WTC11 (cell line): ENCODE measurements at regions not wholly inside any gene's neighbourhood (a gene's known extent, or its start where the extent isn't known, plus 50 kb on each side); places are given as distances from the start of the nearest gene placed in this dataset.

Experiments
- ATAC-seq: fragments of 200-7000 bp; cut with Tn5 transposase; 2 replicates; pipeline ENCODE4 v1.10.0; 2021; ENCODE audit warnings: mild to moderate bottlenecking, moderate library complexity
- CTCF ChIA-PET: fragments of 300-600 bp; sonication (Branson Sonifier 250); formaldehyde crosslinking; loops from one replicate; lab custom pipeline; 2021; ENCODE audit warnings: antibody characterized with exemption; lab: Charles Lee
- POLR2A ChIA-PET: fragments of 350-600 bp; sonication (Branson Sonifier 250); formaldehyde crosslinking; loops from one replicate; lab custom pipeline; 2021; ENCODE audit warnings: antibody characterized with exemption; lab: Charles Lee
- DNase-seq: peaks from one replicate; pipeline ENCODE4 v3.0.0; 2021; ENCODE audit warnings: low spot score
- H3K27ac Mint-ChIP-seq: 2 replicates; pipeline ENCODE4 v1.8.0; 2021; ENCODE audit warnings: mixed read lengths
- H3K27me3 Mint-ChIP-seq: 2 replicates; pipeline ENCODE4 v1.8.0; 2021; ENCODE audit warnings: low read depth, mild to moderate bottlenecking, moderate library complexity, mixed read lengths
- H3K36me3 Mint-ChIP-seq: 2 replicates; pipeline ENCODE4 v1.8.0; 2021; ENCODE audit warnings: mixed read lengths
- H3K4me1 Mint-ChIP-seq: 2 replicates; pipeline ENCODE4 v1.8.0; 2022; ENCODE audit warnings: mixed read lengths
- H3K4me3 Mint-ChIP-seq: 2 replicates; pipeline ENCODE4 v1.8.0; 2021; ENCODE audit warnings: mild to moderate bottlenecking, moderate library complexity, mixed read lengths
- H3K9me3 Mint-ChIP-seq: 2 replicates; pipeline ENCODE4 v1.8.0; 2021; ENCODE audit warnings: mixed read lengths
- ATF1 ChIP-seq: sonication (generic); formaldehyde crosslinking; IDR thresholded peaks from 2 replicates; pipeline ENCODE4 v1.8.1; 2023; ENCODE audit warnings: mild to moderate bottlenecking, moderate library complexity, missing genetic modification reagents
- CREM ChIP-seq: sonication (generic); formaldehyde crosslinking; IDR thresholded peaks from 2 replicates; pipeline ENCODE4 v1.8.1; 2022; ENCODE audit warnings: mild to moderate bottlenecking, missing genetic modification reagents, moderate library complexity
- ETV6 ChIP-seq: sonication (generic); formaldehyde crosslinking; IDR thresholded peaks from 2 replicates; pipeline ENCODE4 v1.8.1; 2022; ENCODE audit warnings: mild to moderate bottlenecking, missing genetic modification reagents
- GABPB1 ChIP-seq: sonication (generic); formaldehyde crosslinking; IDR thresholded peaks from 2 replicates; pipeline ENCODE4 v1.8.1; 2023; ENCODE audit warnings: mild to moderate bottlenecking, missing genetic modification reagents
- JAZF1 ChIP-seq: fragments of 250-450 bp; sonication (Bioruptor Pico); IDR thresholded peaks from 2 replicates; pipeline ENCODE4 v1.9.0; 2021; ENCODE audit warnings: moderate library complexity, mild to moderate bottlenecking, inconsistent platforms
- JUN ChIP-seq: sonication (generic); formaldehyde crosslinking; IDR thresholded peaks from 2 replicates; pipeline ENCODE4 v1.8.0; 2023; ENCODE audit warnings: mild to moderate bottlenecking, missing genetic modification reagents
- MXD4 ChIP-seq: fragments of 250-450 bp; sonication (Bioruptor Pico); IDR thresholded peaks from 2 replicates; pipeline ENCODE4 v1.8.0; 2021; ENCODE audit warnings: mild to moderate bottlenecking, moderate library complexity, borderline replicate concordance
- NR3C1 ChIP-seq: sonication (generic); formaldehyde crosslinking; conservative IDR thresholded peaks from 2 replicates; pipeline ENCODE4 v1.8.1; 2023; ENCODE audit warnings: low read depth, mild to moderate bottlenecking, missing genetic modification reagents
- SOX15 ChIP-seq: fragments of 250-450 bp; sonication (Bioruptor Pico); IDR thresholded peaks from 2 replicates; pipeline ENCODE4 v1.9.0; 2021; ENCODE audit warnings: mild to moderate bottlenecking
- TP53 ChIP-seq: sonication (generic); formaldehyde crosslinking; IDR thresholded peaks from 2 replicates; pipeline ENCODE4 v1.8.1; 2023; ENCODE audit warnings: mild to moderate bottlenecking, missing genetic modification reagents
- ZNF263 ChIP-seq: sonication (generic); formaldehyde crosslinking; IDR thresholded peaks from 2 replicates; pipeline ENCODE4 v1.8.1; 2022; ENCODE audit warnings: low read depth, mild to moderate bottlenecking, moderate library complexity, missing genetic modification reagents
- ZNF671 ChIP-seq: fragments of 250-450 bp; sonication (Bioruptor Pico); IDR thresholded peaks from 2 replicates; pipeline ENCODE4 v1.8.0; 2021; ENCODE audit warnings: mild to moderate bottlenecking
- TF ChIP-seq, protein P1 (sequence below): fragments of 250-450 bp; sonication (Bioruptor Pico); IDR thresholded peaks from 2 replicates; pipeline ENCODE4 v1.9.0; 2021; ENCODE audit warnings: mild to moderate bottlenecking, borderline replicate concordance
- TF ChIP-seq, protein P2 (sequence below): fragments of 250-450 bp; sonication (Bioruptor Pico); IDR thresholded peaks from 2 replicates; pipeline ENCODE4 v1.8.0; 2021; ENCODE audit warnings: mild to moderate bottlenecking
- TF ChIP-seq, protein P3 (sequence below): fragments of 250-450 bp; sonication (Bioruptor Pico); IDR thresholded peaks from 2 replicates; pipeline ENCODE4 v1.9.0; 2021; ENCODE audit warnings: mild to moderate bottlenecking
- TF ChIP-seq, protein P4 (sequence below): sonication (generic); formaldehyde crosslinking; IDR thresholded peaks from 2 replicates; pipeline ENCODE4 v1.8.1; 2022; ENCODE audit warnings: mild to moderate bottlenecking, moderate library complexity, missing genetic modification reagents
- TF ChIP-seq, protein P5 (sequence below): sonication (generic); formaldehyde crosslinking; conservative IDR thresholded peaks from 2 replicates; pipeline ENCODE4 v1.8.1; 2022; ENCODE audit warnings: mild to moderate bottlenecking, missing genetic modification reagents
- TF ChIP-seq, protein P6 (sequence below): fragments of 250-450 bp; sonication (Bioruptor Pico); IDR thresholded peaks from 2 replicates; pipeline ENCODE4 v1.9.0; 2021; ENCODE audit warnings: moderate library complexity, mild to moderate bottlenecking, inconsistent platforms, borderline replicate concordance
- TF ChIP-seq, protein P7 (sequence below): sonication (generic); formaldehyde crosslinking; IDR thresholded peaks from 2 replicates; pipeline ENCODE4 v1.8.0; 2023; ENCODE audit warnings: missing genetic modification reagents, mild to moderate bottlenecking, borderline replicate concordance
- TF ChIP-seq, protein P8 (sequence below): fragments of 200-600 bp; IDR thresholded peaks from 2 replicates; pipeline ENCODE4 v1.8.0; 2022; ENCODE audit warnings: antibody characterized with exemption

DNA sequence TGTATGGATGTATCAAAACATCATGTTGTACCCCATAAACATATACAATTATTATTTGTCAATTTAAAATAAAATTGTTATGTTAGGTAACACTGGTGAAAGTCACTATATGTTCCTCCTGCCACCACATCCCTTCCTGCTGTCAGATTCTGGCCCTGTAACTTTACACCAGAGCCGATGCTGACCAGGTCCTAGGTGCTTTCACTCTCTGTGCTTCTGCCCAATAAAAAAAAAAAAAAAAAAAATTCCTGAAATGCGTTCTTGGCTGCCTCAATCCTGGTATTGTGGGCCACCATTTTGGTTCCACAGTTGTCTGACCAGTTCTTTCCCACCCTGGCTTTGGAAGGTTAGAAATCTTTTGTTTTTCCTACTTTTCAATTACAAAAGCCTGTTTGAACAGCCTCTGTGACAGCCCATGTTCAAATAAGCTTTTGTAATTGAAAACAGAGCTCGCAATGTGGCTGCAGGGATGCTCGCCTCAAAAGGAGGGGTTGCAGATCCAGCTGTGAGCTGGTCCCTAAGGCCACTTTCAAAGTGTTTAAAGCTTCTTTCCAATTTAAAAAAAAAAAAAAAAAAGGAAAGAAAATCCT, 831.0 kb upstream of the EEF2KMT start (continued):
- TF ChIP-seq ZNF671, result no peak

DNA sequence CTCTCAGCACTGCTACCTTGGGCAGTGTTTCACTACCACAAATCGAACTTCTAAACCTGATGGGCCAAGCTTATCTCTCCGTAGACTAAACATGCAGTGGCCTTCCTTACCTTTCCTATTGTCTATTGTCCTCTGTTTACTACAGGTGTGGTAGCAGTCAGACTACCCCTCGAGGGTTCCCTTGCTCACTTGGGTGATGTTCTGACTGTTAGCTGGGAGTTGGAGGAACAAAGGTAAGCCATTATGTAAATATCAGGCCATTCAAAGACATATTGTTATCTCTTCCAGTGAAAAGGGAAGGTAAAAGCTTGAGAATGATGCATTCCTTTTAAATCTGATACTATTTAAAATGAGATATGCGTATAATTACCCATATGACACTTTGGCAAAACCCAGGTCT, 828.3 kb upstream of the EEF2KMT start:
- ATAC-seq (no peak), DNase-seq (no peak)
- H3K4me3 Mint-ChIP-seq, result no peak overlapping the region
- CTCF ChIA-PET, result no interaction called here
- peaks cover 68% of the 10 kb centered on the region for H3K36me3 Mint-ChIP-seq
- H3K27ac Mint-ChIP-seq, result no peak overlapping the region
- no peak for TF ChIP-seq JUN
- TF ChIP-seq, protein P1, sequence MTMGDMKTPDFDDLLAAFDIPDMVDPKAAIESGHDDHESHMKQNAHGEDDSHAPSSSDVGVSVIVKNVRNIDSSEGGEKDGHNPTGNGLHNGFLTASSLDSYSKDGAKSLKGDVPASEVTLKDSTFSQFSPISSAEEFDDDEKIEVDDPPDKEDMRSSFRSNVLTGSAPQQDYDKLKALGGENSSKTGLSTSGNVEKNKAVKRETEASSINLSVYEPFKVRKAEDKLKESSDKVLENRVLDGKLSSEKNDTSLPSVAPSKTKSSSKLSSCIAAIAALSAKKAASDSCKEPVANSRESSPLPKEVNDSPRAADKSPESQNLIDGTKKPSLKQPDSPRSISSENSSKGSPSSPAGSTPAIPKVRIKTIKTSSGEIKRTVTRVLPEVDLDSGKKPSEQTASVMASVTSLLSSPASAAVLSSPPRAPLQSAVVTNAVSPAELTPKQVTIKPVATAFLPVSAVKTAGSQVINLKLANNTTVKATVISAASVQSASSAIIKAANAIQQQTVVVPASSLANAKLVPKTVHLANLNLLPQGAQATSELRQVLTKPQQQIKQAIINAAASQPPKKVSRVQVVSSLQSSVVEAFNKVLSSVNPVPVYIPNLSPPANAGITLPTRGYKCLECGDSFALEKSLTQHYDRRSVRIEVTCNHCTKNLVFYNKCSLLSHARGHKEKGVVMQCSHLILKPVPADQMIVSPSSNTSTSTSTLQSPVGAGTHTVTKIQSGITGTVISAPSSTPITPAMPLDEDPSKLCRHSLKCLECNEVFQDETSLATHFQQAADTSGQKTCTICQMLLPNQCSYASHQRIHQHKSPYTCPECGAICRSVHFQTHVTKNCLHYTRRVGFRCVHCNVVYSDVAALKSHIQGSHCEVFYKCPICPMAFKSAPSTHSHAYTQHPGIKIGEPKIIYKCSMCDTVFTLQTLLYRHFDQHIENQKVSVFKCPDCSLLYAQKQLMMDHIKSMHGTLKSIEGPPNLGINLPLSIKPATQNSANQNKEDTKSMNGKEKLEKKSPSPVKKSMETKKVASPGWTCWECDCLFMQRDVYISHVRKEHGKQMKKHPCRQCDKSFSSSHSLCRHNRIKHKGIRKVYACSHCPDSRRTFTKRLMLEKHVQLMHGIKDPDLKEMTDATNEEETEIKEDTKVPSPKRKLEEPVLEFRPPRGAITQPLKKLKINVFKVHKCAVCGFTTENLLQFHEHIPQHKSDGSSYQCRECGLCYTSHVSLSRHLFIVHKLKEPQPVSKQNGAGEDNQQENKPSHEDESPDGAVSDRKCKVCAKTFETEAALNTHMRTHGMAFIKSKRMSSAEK (CRISPR knock-in tag), result no peak
- TF ChIP-seq CREM, result no peak
- TF ChIP-seq, protein P2, sequence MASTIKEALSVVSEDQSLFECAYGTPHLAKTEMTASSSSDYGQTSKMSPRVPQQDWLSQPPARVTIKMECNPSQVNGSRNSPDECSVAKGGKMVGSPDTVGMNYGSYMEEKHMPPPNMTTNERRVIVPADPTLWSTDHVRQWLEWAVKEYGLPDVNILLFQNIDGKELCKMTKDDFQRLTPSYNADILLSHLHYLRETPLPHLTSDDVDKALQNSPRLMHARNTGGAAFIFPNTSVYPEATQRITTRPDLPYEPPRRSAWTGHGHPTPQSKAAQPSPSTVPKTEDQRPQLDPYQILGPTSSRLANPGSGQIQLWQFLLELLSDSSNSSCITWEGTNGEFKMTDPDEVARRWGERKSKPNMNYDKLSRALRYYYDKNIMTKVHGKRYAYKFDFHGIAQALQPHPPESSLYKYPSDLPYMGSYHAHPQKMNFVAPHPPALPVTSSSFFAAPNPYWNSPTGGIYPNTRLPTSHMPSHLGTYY (CRISPR knock-in tag), result no peak
- no peak for TF ChIP-seq ZNF263 (CRISPR knock-in tag)
- TF ChIP-seq, protein P3, sequence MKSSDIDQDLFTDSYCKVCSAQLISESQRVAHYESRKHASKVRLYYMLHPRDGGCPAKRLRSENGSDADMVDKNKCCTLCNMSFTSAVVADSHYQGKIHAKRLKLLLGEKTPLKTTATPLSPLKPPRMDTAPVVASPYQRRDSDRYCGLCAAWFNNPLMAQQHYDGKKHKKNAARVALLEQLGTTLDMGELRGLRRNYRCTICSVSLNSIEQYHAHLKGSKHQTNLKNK (CRISPR knock-in tag), result no peak
- POLR2A ChIA-PET, result no interaction called here
- peaks cover 29% of the 10 kb centered on the region for H3K27me3 Mint-ChIP-seq
- peaks cover 73% of the 10 kb centered on the region for H3K9me3 Mint-ChIP-seq
- no peaks in the 10 kb centered on the region for H3K4me1 Mint-ChIP-seq

DNA sequence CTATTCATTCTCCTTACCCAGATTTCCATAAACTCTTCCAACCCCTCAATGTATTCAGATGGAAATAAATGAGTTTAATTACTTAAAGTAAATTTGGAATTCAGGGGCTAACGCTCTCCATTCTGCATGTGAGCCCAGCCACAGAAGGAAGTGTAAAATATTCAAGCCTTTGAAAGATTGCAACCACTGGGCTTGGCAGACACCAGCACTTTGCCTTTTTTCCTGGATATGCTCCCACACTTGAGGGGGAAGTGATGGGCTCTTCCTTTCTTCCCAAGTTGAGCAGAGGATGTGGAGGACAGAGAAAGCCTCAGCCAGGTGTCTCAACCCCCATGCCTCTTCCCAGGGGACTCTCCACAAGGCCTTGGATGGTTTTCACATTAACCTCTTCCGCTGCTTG, 825.1 kb upstream of the EEF2KMT start:
- Mint-ChIP-seq H3K27ac (no peak overlapping the region), H3K4me3 (no peak overlapping the region), H3K9me3 (peaks cover 85% of the 10 kb centered on the region), H3K4me1 (no peaks in the 10 kb centered on the region), H3K36me3 (peaks cover 78% of the 10 kb centered on the region), H3K27me3 (peaks cover 32% of the 10 kb centered on the region)
- ATAC-seq (no peak), DNase-seq (no peak)
- POLR2A ChIA-PET, result no interaction called here
- CTCF ChIA-PET, result no interaction called here
- TF ChIP-seq, protein P4, sequence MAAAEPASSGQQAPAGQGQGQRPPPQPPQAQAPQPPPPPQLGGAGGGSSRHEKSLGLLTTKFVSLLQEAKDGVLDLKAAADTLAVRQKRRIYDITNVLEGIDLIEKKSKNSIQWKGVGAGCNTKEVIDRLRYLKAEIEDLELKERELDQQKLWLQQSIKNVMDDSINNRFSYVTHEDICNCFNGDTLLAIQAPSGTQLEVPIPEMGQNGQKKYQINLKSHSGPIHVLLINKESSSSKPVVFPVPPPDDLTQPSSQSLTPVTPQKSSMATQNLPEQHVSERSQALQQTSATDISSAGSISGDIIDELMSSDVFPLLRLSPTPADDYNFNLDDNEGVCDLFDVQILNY (CRISPR knock-in tag), result no peak
- no peak for TF ChIP-seq JAZF1
- TF ChIP-seq MXD4 (CRISPR knock-in tag), result no peak
- TF ChIP-seq TP53, result no peak
- TF ChIP-seq, protein P5, sequence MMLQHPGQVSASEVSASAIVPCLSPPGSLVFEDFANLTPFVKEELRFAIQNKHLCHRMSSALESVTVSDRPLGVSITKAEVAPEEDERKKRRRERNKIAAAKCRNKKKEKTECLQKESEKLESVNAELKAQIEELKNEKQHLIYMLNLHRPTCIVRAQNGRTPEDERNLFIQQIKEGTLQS (CRISPR knock-in tag), result no peak
- TF ChIP-seq, protein P6, sequence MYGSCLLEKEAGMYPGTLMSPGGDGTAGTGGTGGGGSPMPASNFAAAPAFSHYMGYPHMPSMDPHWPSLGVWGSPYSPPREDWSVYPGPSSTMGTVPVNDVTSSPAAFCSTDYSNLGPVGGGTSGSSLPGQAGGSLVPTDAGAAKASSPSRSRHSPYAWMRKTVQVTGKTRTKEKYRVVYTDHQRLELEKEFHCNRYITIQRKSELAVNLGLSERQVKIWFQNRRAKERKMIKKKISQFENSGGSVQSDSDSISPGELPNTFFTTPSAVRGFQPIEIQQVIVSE (CRISPR knock-in tag), result no peak
- TF ChIP-seq GABPB1 (CRISPR knock-in tag), result no peak
- TF ChIP-seq SOX15, result no peak
- no peak for TF ChIP-seq NR3C1 (CRISPR knock-in tag)
- TF ChIP-seq, protein P7, sequence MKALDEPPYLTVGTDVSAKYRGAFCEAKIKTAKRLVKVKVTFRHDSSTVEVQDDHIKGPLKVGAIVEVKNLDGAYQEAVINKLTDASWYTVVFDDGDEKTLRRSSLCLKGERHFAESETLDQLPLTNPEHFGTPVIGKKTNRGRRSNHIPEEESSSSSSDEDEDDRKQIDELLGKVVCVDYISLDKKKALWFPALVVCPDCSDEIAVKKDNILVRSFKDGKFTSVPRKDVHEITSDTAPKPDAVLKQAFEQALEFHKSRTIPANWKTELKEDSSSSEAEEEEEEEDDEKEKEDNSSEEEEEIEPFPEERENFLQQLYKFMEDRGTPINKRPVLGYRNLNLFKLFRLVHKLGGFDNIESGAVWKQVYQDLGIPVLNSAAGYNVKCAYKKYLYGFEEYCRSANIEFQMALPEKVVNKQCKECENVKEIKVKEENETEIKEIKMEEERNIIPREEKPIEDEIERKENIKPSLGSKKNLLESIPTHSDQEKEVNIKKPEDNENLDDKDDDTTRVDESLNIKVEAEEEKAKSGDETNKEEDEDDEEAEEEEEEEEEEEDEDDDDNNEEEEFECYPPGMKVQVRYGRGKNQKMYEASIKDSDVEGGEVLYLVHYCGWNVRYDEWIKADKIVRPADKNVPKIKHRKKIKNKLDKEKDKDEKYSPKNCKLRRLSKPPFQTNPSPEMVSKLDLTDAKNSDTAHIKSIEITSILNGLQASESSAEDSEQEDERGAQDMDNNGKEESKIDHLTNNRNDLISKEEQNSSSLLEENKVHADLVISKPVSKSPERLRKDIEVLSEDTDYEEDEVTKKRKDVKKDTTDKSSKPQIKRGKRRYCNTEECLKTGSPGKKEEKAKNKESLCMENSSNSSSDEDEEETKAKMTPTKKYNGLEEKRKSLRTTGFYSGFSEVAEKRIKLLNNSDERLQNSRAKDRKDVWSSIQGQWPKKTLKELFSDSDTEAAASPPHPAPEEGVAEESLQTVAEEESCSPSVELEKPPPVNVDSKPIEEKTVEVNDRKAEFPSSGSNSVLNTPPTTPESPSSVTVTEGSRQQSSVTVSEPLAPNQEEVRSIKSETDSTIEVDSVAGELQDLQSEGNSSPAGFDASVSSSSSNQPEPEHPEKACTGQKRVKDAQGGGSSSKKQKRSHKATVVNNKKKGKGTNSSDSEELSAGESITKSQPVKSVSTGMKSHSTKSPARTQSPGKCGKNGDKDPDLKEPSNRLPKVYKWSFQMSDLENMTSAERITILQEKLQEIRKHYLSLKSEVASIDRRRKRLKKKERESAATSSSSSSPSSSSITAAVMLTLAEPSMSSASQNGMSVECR (CRISPR knock-in tag), result no peak
- no peak for TF ChIP-seq ETV6 (CRISPR knock-in tag)
- TF ChIP-seq, protein P8, sequence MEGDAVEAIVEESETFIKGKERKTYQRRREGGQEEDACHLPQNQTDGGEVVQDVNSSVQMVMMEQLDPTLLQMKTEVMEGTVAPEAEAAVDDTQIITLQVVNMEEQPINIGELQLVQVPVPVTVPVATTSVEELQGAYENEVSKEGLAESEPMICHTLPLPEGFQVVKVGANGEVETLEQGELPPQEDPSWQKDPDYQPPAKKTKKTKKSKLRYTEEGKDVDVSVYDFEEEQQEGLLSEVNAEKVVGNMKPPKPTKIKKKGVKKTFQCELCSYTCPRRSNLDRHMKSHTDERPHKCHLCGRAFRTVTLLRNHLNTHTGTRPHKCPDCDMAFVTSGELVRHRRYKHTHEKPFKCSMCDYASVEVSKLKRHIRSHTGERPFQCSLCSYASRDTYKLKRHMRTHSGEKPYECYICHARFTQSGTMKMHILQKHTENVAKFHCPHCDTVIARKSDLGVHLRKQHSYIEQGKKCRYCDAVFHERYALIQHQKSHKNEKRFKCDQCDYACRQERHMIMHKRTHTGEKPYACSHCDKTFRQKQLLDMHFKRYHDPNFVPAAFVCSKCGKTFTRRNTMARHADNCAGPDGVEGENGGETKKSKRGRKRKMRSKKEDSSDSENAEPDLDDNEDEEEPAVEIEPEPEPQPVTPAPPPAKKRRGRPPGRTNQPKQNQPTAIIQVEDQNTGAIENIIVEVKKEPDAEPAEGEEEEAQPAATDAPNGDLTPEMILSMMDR, result no peak
- no peak for TF ChIP-seq ATF1
